LoVo (cell line): ENCODE measurements at regions not wholly inside any gene's neighbourhood (a gene's known extent, or its start where the extent isn't known, plus 50 kb on each side); places are given as distances from the start of the nearest gene placed in this dataset.
"Not testable (repeated sequence)": the region's sequence is repeated elsewhere in the genome, so short reads cannot be mapped to it uniquely, and the experiment has no call there.

Source experiments
- DNase-seq: peaks from one replicate; pipeline ENCODE4 v3.0.0-alpha.2; 2016; ENCODE audit warnings: low spot score

GRCh38 chr3:194884649-194885315 is 199.1 kb downstream of the FAM43A start:
- DNase-seq, result no peak

GRCh38 chr3:194885766-194886165 is 200.1 kb downstream of the FAM43A start:
- DNase-seq, result no peak

- DNase-seq, result no peak
Observed at GRCh38 chr3:194886836-194887235, 201.2 kb downstream of the FAM43A start.

- not testable (repeated sequence) for DNase-seq
Observed at GRCh38 chr3:194888062-194888461, 202.4 kb downstream of the FAM43A start.

DNA sequence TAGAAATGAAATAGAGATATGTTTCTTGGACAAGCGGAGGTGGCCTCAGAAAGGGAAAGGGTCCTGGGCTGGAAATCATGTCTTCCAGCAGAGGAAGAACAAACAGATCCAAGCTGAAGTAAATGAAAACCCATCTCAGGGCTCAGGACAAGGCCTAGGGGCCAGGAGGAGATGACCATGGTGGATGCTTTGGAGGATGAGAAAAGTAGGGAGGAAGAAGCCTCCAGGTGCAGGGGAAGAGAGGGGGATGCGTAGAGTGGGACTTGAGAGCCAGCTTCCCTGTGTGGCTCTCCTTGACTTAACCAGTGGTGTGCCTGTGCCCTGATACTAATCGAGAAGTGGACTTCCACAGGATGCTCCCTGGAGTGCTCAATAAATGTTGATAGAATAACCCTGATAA is 203.2 kb downstream of the FAM43A start:
- DNase-seq, result no peak

DNA sequence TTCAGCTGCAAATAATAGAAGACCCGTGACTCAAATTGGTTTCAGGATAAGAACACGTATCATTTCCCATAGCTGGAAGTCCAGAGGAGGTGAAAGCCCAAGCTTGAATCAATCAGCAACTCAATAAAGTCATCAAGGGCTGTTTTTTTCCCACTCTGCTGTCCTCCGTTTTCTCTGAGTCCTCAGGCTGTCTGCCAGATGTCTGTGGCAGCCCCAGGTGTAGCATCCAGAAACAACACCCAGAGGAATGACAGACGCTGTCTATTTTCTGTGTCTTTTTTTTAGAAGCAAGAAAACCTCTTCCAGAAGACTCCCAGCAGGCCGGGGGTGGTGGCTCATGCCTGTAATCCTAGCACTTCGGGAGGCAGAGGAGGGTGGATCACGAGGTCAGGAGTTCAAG is 204.4 kb downstream of the FAM43A start:
- DNase-seq, result no peak

DNA sequence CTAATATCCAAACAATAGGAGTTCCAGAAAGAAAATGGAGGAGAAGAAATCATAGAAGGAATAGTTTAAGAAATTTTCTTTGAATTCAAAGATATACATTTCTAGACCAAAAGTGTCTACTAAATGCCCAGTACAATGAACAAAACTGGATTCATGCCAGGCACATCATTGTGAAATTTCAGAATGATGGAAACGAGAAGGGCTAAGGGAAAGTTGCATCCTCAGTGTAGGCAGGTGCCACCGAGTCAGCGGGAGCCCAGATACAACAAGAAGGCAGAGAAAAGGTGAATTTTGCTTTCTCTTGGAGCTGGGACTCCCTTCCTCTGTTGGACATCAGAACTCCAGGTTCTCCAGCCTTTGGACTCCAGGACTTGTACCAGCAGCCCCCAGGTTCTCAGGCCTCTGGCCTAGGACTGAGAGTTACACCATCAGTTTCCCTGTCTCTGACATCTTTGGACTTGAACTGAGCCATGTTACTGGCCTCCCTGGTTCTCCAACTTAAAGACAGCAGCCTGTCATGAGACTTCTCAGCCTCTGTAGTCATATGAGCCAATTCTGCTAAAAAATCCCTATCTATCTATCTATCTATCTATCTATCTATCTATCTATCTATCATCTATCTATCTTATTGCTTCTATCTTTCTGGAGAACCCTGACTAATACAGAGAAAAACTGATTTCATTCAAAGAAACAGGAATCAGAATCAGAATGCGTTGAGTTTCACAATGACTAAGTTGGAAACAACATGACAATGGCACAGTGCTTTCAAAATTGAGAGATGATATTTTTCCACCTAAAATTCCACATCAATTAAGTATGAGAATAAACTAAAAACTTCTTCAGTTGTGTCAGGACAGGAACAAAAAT is 207.7 kb downstream of the FAM43A start:
- DNase-seq, result no peak

DNA sequence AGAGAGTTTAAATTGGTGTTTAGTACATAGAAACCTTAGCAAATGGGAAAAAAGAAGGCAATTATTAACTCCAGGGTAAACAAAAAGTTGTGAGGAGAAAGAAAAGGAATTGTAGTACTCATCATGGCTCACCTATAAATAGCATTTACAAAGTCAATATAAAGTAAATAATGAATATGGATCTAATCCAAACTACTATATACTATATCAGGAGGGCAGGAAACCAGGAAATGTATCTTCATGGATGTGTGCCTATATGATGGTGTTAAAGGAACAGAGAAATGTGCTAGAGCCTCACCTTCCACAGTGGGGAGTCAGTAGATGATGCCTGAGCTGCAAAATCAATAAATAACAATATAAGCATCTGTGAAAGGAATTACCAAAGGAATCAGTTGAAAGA is 208.9 kb downstream of the FAM43A start:
- DNase-seq, result no peak

DNA sequence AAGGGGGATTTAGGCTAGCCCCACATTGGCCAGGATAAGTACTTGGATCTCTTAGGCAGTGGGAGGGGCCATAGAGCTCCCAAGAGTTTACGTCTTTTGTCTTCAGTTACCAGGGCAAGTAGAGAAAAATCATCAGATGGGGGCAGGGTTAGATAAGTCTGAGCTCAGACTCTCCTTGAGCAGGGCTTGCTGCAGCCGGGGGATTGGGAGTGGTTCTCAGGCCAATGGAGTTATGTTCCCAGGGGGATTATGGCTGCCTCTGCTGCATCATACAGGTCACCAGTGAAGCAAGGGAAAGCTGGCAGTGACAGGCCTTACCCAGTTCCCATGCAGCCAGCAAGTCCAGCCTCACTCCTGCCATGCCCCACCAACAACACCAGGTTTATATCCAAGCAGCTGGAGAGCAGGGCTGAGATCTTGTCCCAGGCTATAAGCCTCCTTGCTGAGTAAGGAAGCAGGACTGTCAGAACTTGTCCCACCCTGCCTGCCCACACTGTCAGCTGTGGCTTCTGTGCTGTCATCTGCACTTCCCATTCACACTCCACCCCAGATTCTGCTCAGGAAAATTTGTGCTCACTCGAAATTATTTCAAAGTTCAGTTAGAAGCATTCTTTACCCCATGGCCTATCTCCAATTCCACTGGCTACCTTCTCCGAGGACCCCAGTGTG is 215.3 kb downstream of the FAM43A start:
- DNase-seq, result no peak

GRCh38 chr3:194903447-194903846 is 217.8 kb downstream of the FAM43A start:
- not testable (repeated sequence) for DNase-seq

DNA sequence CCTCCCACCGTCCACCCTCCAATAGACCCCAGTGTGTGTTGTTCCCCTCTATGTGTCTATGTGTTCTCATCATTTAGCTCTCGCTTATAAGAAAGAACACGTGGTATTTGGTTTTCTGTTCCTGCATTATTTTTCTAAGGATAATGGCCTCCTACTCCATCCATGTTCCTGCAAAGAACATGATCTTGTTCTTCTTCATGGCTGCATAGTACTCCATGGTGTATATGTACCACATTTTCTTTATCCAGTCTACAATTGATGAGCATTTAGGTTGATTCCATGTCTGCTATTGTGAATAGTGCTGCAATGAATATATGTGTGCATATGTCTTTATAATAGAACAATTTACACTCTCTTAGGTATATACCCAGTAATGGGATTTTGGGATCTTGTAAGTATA is 219.3 kb downstream of the FAM43A start:
- not testable (repeated sequence) for DNase-seq

DNA sequence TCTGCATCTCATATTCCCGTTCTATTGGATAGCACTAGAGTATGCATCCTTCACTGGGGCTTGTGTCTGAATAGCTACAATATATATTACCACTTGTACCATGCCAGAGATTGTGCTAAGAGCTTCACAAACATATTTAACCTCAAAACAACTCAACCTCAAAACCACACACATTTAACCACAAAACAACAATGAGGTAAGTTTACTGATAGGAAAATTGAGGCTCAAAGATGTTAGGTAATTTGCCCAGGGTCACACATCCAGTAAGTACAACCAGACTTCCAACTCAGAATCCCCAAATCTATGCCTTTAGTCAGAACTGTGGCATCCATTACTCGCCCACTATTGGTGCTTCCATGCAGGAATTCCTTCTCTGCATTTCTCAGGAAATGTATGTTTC is 220.0 kb downstream of the FAM43A start:
- no peak for DNase-seq

- no peak for DNase-seq
Observed at GRCh38 chr3:194906229-194906629, 220.5 kb downstream of the FAM43A start.

DNA sequence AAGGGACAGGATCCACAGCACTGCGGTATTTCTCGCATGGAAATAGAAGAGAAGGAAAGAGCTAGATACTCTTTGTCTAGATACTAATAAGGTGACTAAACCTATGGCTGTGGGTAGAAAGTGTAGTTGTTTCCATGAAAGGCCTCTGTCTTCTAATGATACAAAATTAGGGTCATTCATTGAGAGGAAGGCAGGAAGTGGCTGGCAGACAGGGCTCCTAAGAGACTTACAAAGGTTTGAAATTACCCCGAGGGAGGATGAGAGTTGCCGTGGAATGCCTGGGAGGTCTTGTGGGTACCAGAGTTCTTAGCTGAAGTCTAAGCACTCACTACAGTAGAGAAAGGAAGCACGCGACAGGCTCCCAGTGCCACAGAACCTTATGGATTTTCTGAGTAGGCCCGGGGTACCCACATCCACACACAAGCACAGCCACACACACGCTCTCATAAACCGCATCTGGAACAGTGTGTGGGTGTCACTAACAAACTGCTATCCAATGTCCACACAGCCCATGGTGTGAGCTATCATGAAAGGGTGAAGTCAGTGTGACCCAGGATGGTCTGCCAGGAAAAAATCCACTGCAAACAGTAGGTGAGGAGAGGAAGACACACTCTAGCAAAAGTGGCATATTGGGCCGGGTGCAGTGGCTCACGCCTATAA is 221.4 kb downstream of the FAM43A start:
- DNase-seq, result no peak

- DNase-seq, result no peak
Observed at GRCh38 chr3:194907811-194908210, 222.1 kb downstream of the FAM43A start.

DNA sequence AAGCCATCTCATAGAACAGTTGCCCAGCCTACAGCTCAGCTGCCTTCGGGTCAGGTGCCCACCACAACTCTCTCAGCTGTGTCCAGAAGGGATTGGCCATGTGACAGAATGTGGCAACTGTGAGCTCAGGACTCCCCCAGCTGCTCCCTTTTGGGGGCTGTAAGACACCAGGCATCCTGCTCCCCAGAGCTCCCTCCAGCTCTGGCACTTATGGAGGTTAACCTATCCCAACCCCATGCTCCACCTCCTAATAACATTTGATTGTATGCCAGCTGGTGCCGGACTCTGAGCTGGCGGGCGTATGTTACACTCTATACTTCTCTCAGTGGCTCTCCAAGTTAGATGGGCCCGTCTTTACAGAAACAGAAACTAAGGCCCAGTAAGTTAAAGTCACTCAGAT is 222.8 kb downstream of the FAM43A start:
- DNase-seq, result no peak

DNA sequence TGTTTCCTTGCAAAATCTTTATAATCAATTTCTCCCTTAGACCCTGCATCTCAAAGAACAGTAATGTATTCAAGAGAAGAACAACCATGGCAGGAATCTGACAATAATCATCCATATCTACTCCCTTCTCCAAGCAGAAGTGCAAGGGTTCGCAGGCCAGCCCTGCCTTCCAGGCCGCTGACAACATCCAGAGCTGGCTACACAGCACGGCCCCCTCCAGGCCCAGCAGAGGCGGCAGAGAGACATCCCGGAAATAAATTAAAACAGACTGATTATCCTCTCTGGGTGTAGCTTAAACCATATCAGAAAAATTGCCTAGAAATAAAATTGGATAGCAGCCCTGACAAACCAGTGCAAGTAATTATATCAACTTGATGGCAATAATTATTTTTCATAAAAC is 223.3 kb downstream of the FAM43A start:
- no peak for DNase-seq

DNA sequence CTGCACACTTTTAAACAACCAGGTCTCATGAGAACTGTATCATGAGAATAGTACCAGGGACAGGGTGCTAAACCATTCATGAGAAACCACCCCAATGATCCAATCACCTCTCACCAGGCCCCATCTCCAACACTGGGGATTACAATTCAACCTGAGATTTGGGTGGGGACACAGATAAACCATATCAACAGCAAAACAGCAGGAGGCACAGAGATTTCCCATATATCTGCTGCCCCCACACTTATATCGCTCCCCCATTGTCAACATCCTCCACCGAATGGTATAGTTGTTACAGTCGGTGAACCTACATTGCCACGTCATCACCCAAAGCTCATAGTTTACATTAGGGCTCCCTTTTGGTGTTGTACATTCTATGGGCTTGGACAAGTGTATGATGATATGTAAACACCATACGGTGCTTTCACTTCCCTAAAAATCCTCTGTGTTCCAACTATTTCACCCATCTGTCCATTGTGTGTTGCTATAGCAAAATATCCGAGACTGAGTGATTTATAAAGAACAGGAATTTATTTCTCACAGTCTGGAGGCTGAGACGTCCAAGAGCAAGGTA is 224.8 kb downstream of the FAM43A start:
- no peak for DNase-seq

DNA sequence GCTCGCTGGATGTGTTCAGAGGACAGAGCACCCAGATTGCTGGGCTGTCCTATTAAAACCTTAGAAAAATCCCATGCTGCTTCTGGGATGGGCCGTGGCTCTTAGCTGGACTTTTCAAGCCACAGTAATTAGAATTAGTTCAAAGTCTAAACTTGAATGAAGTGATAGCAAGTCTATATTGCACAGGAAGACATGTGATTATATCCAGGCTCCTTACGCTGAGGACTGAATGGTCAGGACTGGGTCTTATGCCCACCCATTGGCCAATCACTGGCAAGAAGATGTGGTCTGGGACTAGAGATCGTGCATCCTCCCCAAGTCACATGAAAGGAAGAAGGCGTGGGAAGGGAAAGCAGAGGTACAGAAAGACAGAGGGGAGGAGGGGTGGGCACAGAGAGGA is 227.6 kb downstream of the FAM43A start:
- DNase-seq, result no peak

DNA sequence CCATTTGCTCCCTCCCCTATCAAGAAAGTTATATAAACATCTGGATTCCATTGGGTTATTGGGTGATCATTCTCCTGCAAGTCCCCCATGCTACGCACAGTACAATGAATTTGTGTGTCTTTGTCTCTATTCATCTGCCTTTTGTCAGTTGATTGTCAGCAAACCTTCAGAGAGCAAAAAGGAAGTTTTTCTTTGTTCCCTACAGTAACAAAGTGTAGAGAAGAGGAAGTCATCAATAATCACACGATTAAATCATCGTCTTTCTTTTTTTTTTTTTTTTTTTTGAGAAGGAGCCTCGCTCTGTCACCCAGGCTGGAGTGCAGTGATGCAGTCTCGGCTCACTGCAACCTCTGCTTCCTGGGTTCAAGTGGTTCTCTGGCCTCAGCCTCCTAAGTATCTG is 239.2 kb downstream of the FAM43A start:
- DNase-seq, result not testable (repeated sequence)

DNA sequence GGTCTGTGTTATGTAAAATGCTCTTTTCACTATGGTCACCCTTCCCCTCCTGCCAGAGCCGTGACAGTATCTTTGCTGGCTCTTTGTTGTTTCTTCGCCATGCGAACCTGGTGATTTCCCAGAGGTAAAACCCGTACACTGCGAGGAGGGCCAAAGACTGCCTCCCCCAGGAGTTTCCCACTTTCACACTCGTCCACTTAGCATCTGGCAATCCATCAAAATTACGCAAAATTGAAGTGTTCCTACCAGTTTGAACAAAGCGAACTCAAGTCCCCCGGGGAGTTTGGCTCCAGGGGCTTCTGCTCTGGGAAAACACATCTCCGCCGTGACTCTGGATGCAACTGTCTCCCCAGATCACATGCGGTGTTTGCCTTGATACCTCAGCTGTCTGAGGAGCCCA is 239.9 kb downstream of the FAM43A start:
- no peak for DNase-seq

- DNase-seq, result no peak
Observed at GRCh38 chr3:194928227-194928626, 242.5 kb downstream of the FAM43A start.
